Astrocyte of the cerebellum (primary cell): ENCODE measurements at regions not wholly inside any gene's neighbourhood (a gene's known extent, or its start where the extent isn't known, plus 50 kb on each side); places are given as distances from the start of the nearest gene placed in this dataset.

Experiments
- DNase-seq: peaks from one replicate; pipeline ENCODE4 v3.0.0-alpha.2; 2011; ENCODE audit warnings: low read depth
- H3K4me3 ChIP-seq: 2 replicates; pipeline ENCODE4 v1.5.1; 2011; ENCODE audit warnings: mild to moderate bottlenecking, low read depth, low read length, moderate library complexity
- CTCF ChIP-seq: IDR thresholded peaks from 2 replicates; pipeline ENCODE4 v1.5.1; 2012; ENCODE audit warnings: low read length, low read depth, moderate library complexity, mild to moderate bottlenecking; ENCODE audit errors: missing control alignments
- in situ Hi-C: cut with HindIII; loops from 2 replicates; pipeline ENCODE4 v1.10.0; 2017; ENCODE audit warnings: low sequenced_read_pairs

DNA sequence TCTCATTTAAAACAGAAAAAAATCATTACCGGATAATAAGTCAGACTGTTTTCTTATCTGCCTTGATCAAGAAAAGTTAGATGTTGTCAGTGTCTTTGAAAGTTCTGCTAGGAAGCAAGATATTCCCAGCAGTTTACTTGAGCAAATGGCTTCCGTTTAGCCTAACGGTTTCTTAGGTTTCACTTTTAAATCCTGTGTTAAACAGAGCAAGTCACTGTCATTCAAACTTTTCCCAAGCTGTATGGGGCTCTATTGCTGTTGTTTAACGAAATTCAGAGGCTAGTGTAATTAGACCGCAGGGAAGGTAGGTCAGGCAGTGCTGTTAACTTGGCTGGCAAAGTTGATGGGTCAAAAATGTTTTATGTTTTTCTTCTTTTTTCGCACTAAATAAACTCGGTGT, 80.3 kb upstream of the NEIL3 start:
- in situ Hi-C loops, result no loop called here
- TF ChIP-seq CTCF, result no peak
- DNase-seq, result no peak
- no peak overlapping the region for H3K4me3 ChIP-seq

GRCh38 chr4:177232473-177232872, 77.2 kb upstream of the NEIL3 start:
- DNase-seq, result no peak
- TF ChIP-seq CTCF, result no peak
- no peak overlapping the region for H3K4me3 ChIP-seq
- in situ Hi-C loops, result no loop called here

DNA sequence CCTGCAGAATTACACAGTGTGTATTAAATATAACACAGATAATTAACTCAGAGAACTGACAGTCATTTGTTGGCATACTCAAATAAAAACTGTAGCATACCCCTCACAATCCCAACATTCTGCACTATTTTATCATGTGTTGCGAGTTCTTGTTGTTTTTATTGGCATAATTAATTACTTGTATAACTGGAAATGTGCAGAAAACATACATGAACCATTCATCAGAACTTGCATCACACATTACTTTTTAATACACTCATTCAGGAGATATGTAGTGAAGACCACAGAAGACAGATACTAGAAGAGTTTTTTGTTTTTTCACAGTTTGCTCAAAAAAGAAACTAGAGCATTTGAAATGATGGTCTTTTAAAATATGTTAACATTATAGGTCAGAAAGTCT, 74.6 kb upstream of the NEIL3 start:
- in situ Hi-C loops, result no loop called here
- DNase-seq, result no peak
- H3K4me3 ChIP-seq, result no peak overlapping the region
- no peak for TF ChIP-seq CTCF

DNA sequence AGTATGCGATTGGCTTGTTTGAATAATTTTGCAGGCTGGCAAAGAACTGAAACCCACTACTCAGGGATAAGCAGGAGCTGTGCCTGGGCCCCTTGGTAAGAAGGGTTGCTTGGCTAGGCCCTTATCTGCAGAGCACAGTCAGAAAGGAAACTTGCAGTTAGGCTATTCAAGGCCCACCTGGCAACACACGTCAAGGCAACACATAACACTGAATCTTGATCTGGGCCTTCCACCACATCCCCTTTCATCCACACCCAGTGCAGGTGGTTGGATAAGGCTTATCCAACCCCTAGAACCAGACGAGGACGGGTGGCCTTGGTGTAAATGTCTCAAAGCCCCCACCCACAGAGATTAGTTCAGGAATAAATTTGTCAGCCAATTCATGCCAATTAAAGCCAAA, 72.8 kb upstream of the NEIL3 start:
- in situ Hi-C loops, result no loop called here
- no peak for DNase-seq
- no peak for TF ChIP-seq CTCF
- no peak overlapping the region for H3K4me3 ChIP-seq

DNA sequence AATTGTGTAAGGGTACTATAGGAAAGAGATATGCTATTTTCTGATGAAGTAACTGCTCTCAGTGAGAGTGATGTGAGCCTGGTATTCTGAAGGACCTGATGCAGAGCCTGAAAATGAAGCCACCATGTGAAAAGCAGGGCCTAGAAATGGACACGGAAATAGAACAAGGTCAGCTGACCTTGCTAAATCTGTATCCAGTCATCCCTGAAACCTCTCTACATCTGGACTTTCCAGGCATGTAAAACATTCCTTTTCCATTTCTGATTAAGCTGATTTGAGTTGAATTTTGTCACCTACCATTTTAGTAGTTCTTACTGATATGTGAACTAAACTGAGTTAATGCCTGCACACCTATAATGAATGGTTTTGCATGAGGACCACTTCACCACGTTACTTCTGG, 72.4 kb upstream of the NEIL3 start:
- H3K4me3 ChIP-seq, result no peak overlapping the region
- in situ Hi-C loops, result no loop called here
- no peak for DNase-seq
- no peak for TF ChIP-seq CTCF

DNA sequence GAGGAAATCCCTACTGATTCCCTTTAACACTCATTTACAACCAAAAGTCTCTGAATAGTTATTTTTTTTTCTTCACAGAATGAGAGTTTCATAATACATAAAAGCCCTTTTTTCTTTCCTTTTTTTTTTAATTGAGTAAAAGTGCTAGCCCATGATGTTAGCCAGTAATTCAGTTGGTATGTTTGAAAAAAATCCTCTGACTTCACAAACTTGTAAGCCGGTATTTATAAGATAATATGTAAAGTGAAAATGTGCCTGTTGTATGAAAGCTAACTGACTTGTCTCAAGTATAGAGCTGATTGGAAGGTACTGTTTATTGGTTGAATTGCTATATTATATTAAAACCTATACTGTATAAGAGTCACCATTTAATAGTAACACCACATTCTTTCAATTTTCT, 70.2 kb upstream of the NEIL3 start:
- TF ChIP-seq CTCF, result no peak
- H3K4me3 ChIP-seq, result no peak overlapping the region
- DNase-seq, result no peak
- in situ Hi-C loops, result no loop called here

DNA sequence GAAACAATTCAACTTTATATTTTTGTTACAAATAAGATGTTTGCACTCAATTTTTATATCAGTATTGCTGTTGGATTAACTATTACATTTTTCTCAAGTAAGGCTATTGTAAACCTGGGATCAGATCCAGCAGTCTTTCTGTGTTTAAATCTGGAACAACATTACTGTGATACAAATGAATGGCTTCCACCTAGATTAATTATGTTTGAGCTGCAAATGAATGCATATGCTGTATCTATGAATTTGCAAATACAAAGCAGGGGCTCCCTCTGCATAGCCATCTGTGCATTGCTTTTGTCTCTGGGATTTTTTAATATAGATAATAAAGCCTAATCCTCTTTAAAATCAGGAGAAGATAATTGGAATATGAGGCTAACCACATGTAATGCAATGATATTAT, 69.8 kb upstream of the NEIL3 start:
- no peak overlapping the region for H3K4me3 ChIP-seq
- DNase-seq, result no peak
- in situ Hi-C loops, result no loop called here
- no peak for TF ChIP-seq CTCF
